HCT116 (cell line): ENCODE measurements at regions not wholly inside any gene's neighbourhood (a gene's known extent, or its start where the extent isn't known, plus 50 kb on each side); places are given as distances from the start of the nearest gene placed in this dataset.

Experiments
- ATAC-seq: fragments of 200-7000 bp; cut with Tn5 transposase; 2 replicates; pipeline ENCODE4 v1.9.1; 2020; ENCODE audit warnings: mild to moderate bottlenecking, moderate library complexity
- BruUV-seq: library from RNA; stranded (reverse); fragments of 400-500 nt; replicated peaks from 2 replicates; lab custom pipeline; 2021; lab: Mats Ljungman, UMichigan
- CTCF ChIA-PET: fragments of 300-600 bp; sonication (Branson Sonifier 250); formaldehyde crosslinking; loops from one replicate; lab custom pipeline; 2021; ENCODE audit warnings: antibody characterized with exemption; lab: Charles Lee
- POLR2A ChIA-PET: fragments of 300-600, 350-600 bp; sonication (Branson Sonifier 250); formaldehyde crosslinking; loops from one replicate; lab custom pipeline; 2021; ENCODE audit warnings: antibody characterized with exemption; lab: Charles Lee
- RAD21 ChIA-PET, 2 experiments: fragments of 300-600 bp; sonication (Branson Sonifier 250); formaldehyde crosslinking; loops; one replicate each; lab custom pipeline; 2023; ENCODE audit warnings: low total read pairs in 2 of 2; ENCODE audit not compliant: uncharacterized antibody in 2 of 2, unreplicated experiment in 2 of 2, low non-redundant PET in 1 of 2; lab: Charles Lee
- DNase-seq: peaks from one replicate; pipeline ENCODE4 v3.0.0-alpha.2; 2010; ENCODE audit warnings: low read depth, low spot score
- H2AFZ ChIP-seq: fragments of 200-600 bp; shearing (Covaris generic), sonication (generic); 2 replicates; pipeline ENCODE4 v1.6.1; 2017; ENCODE audit warnings: low read depth, mixed run types, mixed read lengths, antibody characterized with exemption, low read length; ENCODE audit not compliant: poor library complexity, severe bottlenecking
- H3K27ac ChIP-seq: 2 replicates; pipeline ENCODE4 v1.5.1; 2012; ENCODE audit warnings: low read depth, low read length
- H3K27me3 ChIP-seq: fragments of 200-600 bp; sonication (generic); 2 replicates; pipeline ENCODE4 v1.6.1; 2016; ENCODE audit warnings: mixed run types, low read length, mixed read lengths; ENCODE audit not compliant: insufficient read depth
- H3K36me3 ChIP-seq, 2 experiments: fragments of 200-500 bp in 1 of 2; fragments of 200-600 bp in 1 of 2; sonication (Bioruptor generic) in 1 of 2; sonication (generic) in 1 of 2; 2 replicates each; pipeline versions ENCODE4 v1.5.1 to v1.6.1; 2014 to 2016; ENCODE audit warnings: low read length in 2 of 2, inconsistent platforms in 1 of 2, mixed read lengths in 1 of 2, mixed run types in 1 of 2; ENCODE audit not compliant: insufficient read depth in 2 of 2, control insufficient read depth in 1 of 2
- H3K4me1 ChIP-seq, 2 experiments: fragments of 200-600 bp in 1 of 2; sonication (generic) in 1 of 2; 2 replicates each; pipeline versions ENCODE4 v1.5.1 to v1.6.1; 2012 to 2017; ENCODE audit warnings: low read length in 2 of 2, inconsistent platforms in 1 of 2, mild to moderate bottlenecking in 1 of 2, mixed read lengths in 1 of 2, mixed run types in 1 of 2, moderate library complexity in 1 of 2; ENCODE audit not compliant: insufficient read depth in 2 of 2, control insufficient read depth in 1 of 2
- H3K4me2 ChIP-seq: fragments of 200-600 bp; sonication (generic); 2 replicates; pipeline ENCODE4 v1.6.1; 2017; ENCODE audit warnings: mixed run types, low read length, mixed read lengths
- H3K4me3 ChIP-seq, 2 experiments: fragments of 200-600 bp in 1 of 2; sonication (generic) in 1 of 2; replicated peaks in 1 of 2; 2 replicates each; pipeline ENCODE4 v1.5.1; 2011 to 2016; ENCODE audit warnings: low read length in 2 of 2, control low read depth in 1 of 2, low read depth in 1 of 2, mild to moderate bottlenecking in 1 of 2, mixed read lengths in 1 of 2, mixed run types in 1 of 2
- H3K79me2 ChIP-seq: fragments of 200-600 bp; sonication (generic); 2 replicates; pipeline ENCODE4 v1.6.1; 2017; ENCODE audit warnings: mild to moderate bottlenecking, mixed run types, low read length, moderate library complexity, mixed read lengths; ENCODE audit not compliant: insufficient read depth
- H3K9ac ChIP-seq: fragments of 200-600 bp; sonication (generic); 2 replicates; pipeline ENCODE4 v1.6.1; 2016; ENCODE audit warnings: low read length, mixed read lengths
- H3K9me2 ChIP-seq: fragments of 200-600 bp; sonication (generic), shearing (Covaris generic); 2 replicates; pipeline ENCODE4 v1.6.1; 2017; ENCODE audit warnings: mixed run types, mild to moderate bottlenecking, moderate library complexity; ENCODE audit not compliant: insufficient read depth
- H3K9me3 ChIP-seq, 2 experiments: fragments of 200-500 bp in 1 of 2; fragments of 200-600 bp in 1 of 2; sonication (Bioruptor generic) in 1 of 2; sonication (generic) in 1 of 2; 2 replicates each; pipeline ENCODE4 v1.6.1; 2014 to 2017; ENCODE audit warnings: low read length in 2 of 2, mixed read lengths in 2 of 2, inconsistent platforms in 1 of 2, low read depth in 1 of 2, mild to moderate bottlenecking in 1 of 2, mixed run types in 1 of 2, moderate library complexity in 1 of 2; ENCODE audit not compliant: control insufficient read depth in 1 of 2, insufficient read depth in 1 of 2
- H4K20me1 ChIP-seq: fragments of 200-600 bp; sonication (generic), shearing (Covaris generic); 2 replicates; pipeline ENCODE4 v1.6.1; 2017; ENCODE audit warnings: mixed run types, mild to moderate bottlenecking, moderate library complexity; ENCODE audit not compliant: insufficient read depth
- CEBPB ChIP-seq: IDR thresholded peaks from 2 replicates; pipeline ENCODE4 v1.6.1; 2012; ENCODE audit warnings: low read depth
- CTCF ChIP-seq, 3 experiments: fragments of 200-600 bp in 1 of 3; sonication (generic) in 1 of 3; IDR thresholded peaks in 2 of 3; conservative IDR thresholded peaks in 1 of 3; 2 replicates each; pipeline ENCODE4 v1.5.1; 2012 to 2017; ENCODE audit warnings: low read depth in 2 of 3, low read length in 2 of 3, antibody characterized with exemption in 1 of 3, borderline replicate concordance in 1 of 3, control low read depth in 1 of 3, mild to moderate bottlenecking in 1 of 3, mixed read lengths in 1 of 3, mixed run types in 1 of 3, moderate library complexity in 1 of 3; ENCODE audit not compliant: insufficient read depth in 1 of 3
- EZH2 ChIP-seq: fragments of 200-600 bp; sonication (generic); IDR thresholded peaks from 2 replicates; pipeline ENCODE4 v1.6.1; 2017; ENCODE audit warnings: antibody characterized with exemption, mixed run types
- EZH2phosphoT487 ChIP-seq: fragments of 200-600 bp; IDR thresholded peaks from 2 replicates; pipeline ENCODE4 v1.6.1; 2018; ENCODE audit warnings: antibody characterized with exemption, borderline replicate concordance
- MAX ChIP-seq: IDR thresholded peaks from 2 replicates; pipeline ENCODE4 v1.6.1; 2012
- POLR2A ChIP-seq: IDR thresholded peaks from 2 replicates; pipeline ENCODE4 v1.7.0; 2011; ENCODE audit warnings: borderline replicate concordance; ENCODE audit not compliant: insufficient read depth, insufficient read length; ENCODE audit errors: extremely low read depth
- REST ChIP-seq: IDR thresholded peaks from 2 replicates; pipeline ENCODE4 v1.6.1; 2012; ENCODE audit warnings: low read depth
- SP1 ChIP-seq: IDR thresholded peaks from 2 replicates; pipeline ENCODE4 v1.6.1; 2012; ENCODE audit warnings: low read depth
- ZBTB33 ChIP-seq: IDR thresholded peaks from 2 replicates; pipeline ENCODE4 v1.6.1; 2011; ENCODE audit warnings: mild to moderate bottlenecking, low read length, moderate library complexity; ENCODE audit not compliant: insufficient replicate concordance; ENCODE audit errors: extremely low read depth
- ZFX ChIP-seq: fragments of 450-650 bp; IDR thresholded peaks from 2 replicates; pipeline ENCODE4 v1.6.1; 2017
- intact Hi-C: fragments of 100-400 bp; cut with micrococcal nuclease; formaldehyde crosslinking; loops from 2 replicates; pipeline ENCODE4 v1.10.0; 2022

- Histone ChIP-seq H3K4me3 (no peak overlapping the region), H3K36me3 (no peaks in the 10 kb centered on the region), H3K4me2 (no peak overlapping the region), H2AFZ (no peak overlapping the region), H3K4me1 (no peaks in the 10 kb centered on the region), H3K79me2 (no peaks in the 10 kb centered on the region), H3K27ac (no peak overlapping the region), H3K27me3 (no peaks in the 10 kb centered on the region), H3K9me2 (no peaks in the 10 kb centered on the region), H3K9ac (no peak overlapping the region), H3K9me3 (no peaks in the 10 kb centered on the region), H4K20me1 (no peaks in the 10 kb centered on the region)
- intact Hi-C loops, result no loop called here
- CTCF ChIA-PET, result no interaction called here
- RAD21 ChIA-PET, result no interaction called here
- TF ChIP-seq CTCF (IDR thresholded peaks at IDR 0.05 in 2 of 3, conservative IDR thresholded peaks at IDR 0.05 in 1 of 3; ENCODE audit: borderline replicate concordance in 1 of 3, insufficient read depth in 1 of 3, low read depth in 2 of 3, low read length in 2 of 3), result no peak
- TF ChIP-seq CEBPB, result no peak
- TF ChIP-seq SP1, result no peak
- TF ChIP-seq REST, result no peak
- TF ChIP-seq ZFX, result no peak
- TF ChIP-seq POLR2A, result no peak
- TF ChIP-seq EZH2, result no peak
- no peak for TF ChIP-seq MAX
- TF ChIP-seq EZH2phosphoT487, result no peak
- no peak for TF ChIP-seq ZBTB33
- POLR2A ChIA-PET, result no interaction called here
- DNase-seq (no peak), ATAC-seq (no peak)
- no TSS peak for BruUV-seq
Observed at GRCh38 chr10:90993340-90993739, 72.5 kb upstream of the ANKRD1 start.
